ENCODE measurements at regions not wholly inside any gene's neighbourhood (a gene's known extent, or its start where the extent isn't known, plus 50 kb on each side); places are given as distances from the start of the nearest gene placed in this dataset.

DNA sequence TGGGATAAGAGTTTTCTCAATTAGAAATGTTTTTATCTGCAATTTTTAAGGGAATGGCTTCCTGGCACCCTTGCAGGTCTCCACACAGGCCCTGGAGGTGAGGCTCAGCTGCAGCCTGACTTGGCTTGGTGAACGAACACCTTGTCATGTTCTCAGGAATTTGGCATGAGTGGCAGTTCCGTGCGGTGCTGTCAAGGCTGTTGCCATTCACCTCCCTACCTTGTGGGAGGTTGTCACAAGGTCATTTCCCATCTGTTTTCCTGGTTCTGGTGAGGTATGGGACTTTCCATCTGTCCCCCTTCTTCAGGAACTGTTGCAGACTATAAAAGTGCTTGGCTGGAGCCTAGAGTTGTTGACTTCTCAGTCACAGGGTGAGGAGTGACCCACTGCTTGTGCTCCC is 82.9 kb downstream of the ELOVL4 start:
- ATAC-seq (ENCODE audit: low read depth) (no peak), DNase-seq (ENCODE audit: low spot score) (no peak)
- TF ChIP-seq, protein P1, sequence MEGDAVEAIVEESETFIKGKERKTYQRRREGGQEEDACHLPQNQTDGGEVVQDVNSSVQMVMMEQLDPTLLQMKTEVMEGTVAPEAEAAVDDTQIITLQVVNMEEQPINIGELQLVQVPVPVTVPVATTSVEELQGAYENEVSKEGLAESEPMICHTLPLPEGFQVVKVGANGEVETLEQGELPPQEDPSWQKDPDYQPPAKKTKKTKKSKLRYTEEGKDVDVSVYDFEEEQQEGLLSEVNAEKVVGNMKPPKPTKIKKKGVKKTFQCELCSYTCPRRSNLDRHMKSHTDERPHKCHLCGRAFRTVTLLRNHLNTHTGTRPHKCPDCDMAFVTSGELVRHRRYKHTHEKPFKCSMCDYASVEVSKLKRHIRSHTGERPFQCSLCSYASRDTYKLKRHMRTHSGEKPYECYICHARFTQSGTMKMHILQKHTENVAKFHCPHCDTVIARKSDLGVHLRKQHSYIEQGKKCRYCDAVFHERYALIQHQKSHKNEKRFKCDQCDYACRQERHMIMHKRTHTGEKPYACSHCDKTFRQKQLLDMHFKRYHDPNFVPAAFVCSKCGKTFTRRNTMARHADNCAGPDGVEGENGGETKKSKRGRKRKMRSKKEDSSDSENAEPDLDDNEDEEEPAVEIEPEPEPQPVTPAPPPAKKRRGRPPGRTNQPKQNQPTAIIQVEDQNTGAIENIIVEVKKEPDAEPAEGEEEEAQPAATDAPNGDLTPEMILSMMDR (IDR thresholded peaks at IDR 0.05; ENCODE audit: poor library complexity, severe bottlenecking) = no peak
- no peaks in the 10 kb centered on the region for H3K9me3 ChIP-seq (ENCODE audit: severe bottlenecking)
- H3K4me1 ChIP-seq (ENCODE audit: insufficient read depth, poor library complexity, severe bottlenecking) = peaks cover 1% of the 10 kb centered on the region
- H3K4me3 ChIP-seq (ENCODE audit: severe bottlenecking) = no peak overlapping the region
- H3K27ac ChIP-seq (ENCODE audit: poor library complexity, severe bottlenecking) = no peak overlapping the region
- no peaks in the 10 kb centered on the region for H3K36me3 ChIP-seq (ENCODE audit: low read depth)
- H3K27me3 ChIP-seq (ENCODE audit: insufficient read depth, poor library complexity, severe bottlenecking) = no peaks in the 10 kb centered on the region

DNA sequence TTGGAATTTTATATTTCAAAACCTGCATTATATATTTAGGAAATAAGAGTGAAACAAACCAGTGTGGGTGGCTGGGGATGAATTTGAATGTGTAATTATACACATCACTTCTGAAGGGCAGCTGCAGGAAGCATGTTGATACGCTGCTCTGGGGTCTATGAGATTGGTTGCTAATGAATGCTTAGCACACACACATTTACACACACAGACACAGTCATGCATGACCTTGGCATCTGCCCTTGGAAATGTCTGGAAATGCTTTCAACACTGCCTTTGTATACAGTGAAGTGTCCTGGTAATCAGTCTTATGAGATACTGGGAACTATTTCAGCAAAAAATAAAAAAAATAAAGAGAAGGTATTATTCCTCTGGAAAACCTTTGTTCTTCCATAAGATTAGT is 83.4 kb downstream of the ELOVL4 start:
- TF ChIP-seq, protein P1 (IDR thresholded peaks at IDR 0.05; ENCODE audit: poor library complexity, severe bottlenecking) = no peak
- H3K9me3 ChIP-seq (ENCODE audit: severe bottlenecking) = no peaks in the 10 kb centered on the region
- no peak overlapping the region for H3K4me3 ChIP-seq (ENCODE audit: severe bottlenecking)
- DNase-seq (ENCODE audit: low spot score) (no peak), ATAC-seq (ENCODE audit: low read depth) (no peak)
- H3K27me3 ChIP-seq (ENCODE audit: insufficient read depth, poor library complexity, severe bottlenecking) = no peaks in the 10 kb centered on the region
- no peak overlapping the region for H3K27ac ChIP-seq (ENCODE audit: poor library complexity, severe bottlenecking)
- H3K4me1 ChIP-seq (ENCODE audit: insufficient read depth, poor library complexity, severe bottlenecking) = no peaks in the 10 kb centered on the region
- H3K36me3 ChIP-seq (ENCODE audit: low read depth) = no peaks in the 10 kb centered on the region

DNA sequence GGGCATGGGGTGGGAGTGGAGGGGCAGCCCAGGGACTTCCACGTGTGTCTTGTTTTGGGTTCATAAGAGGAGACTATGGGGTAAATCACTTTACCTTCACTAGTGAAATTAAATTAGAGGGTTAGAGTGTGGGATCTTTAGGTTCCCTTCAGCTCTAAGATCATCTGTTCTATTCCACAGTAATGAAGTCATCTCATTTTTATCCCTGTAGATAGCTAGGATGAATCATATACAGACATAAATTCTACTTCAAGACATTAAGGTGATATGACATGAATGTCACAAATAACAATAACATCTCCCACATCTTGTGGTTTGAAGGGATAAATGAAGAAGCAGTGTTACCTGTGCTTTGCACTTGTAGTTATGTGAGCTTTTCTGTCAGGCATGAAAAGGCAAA is 83.8 kb downstream of the ELOVL4 start:
- ATAC-seq (ENCODE audit: low read depth) (no peak), DNase-seq (ENCODE audit: low spot score) (no peak)
- no peaks in the 10 kb centered on the region for H3K4me1 ChIP-seq (ENCODE audit: insufficient read depth, poor library complexity, severe bottlenecking)
- no peak overlapping the region for H3K27ac ChIP-seq (ENCODE audit: poor library complexity, severe bottlenecking)
- H3K36me3 ChIP-seq (ENCODE audit: low read depth) = no peaks in the 10 kb centered on the region
- TF ChIP-seq, protein P1 (IDR thresholded peaks at IDR 0.05; ENCODE audit: poor library complexity, severe bottlenecking) = no peak
- no peaks in the 10 kb centered on the region for H3K27me3 ChIP-seq (ENCODE audit: insufficient read depth, poor library complexity, severe bottlenecking)
- no peaks in the 10 kb centered on the region for H3K9me3 ChIP-seq (ENCODE audit: severe bottlenecking)
- H3K4me3 ChIP-seq (ENCODE audit: severe bottlenecking) = no peak overlapping the region

DNA sequence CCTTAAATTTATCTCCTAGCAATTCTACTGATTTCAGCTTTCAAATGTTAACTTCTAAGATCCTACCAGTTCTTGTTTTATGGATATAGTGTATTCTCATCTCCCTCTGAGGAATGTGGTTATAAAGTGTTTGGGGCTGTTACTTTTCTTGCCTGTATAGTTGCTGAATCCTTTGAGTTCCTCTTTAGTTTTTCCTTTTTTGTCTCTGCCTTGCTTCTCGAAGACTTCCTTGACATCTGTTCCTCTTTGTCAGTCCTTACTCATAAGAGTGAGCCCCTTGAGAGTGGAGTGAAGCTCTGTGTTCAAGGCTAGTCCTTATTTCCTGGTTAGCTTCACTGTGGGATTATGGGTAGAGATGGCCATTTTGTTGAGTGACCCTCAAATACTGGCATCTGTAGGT is 84.6 kb downstream of the ELOVL4 start:
- no peaks in the 10 kb centered on the region for H3K4me1 ChIP-seq (ENCODE audit: insufficient read depth, poor library complexity, severe bottlenecking)
- DNase-seq (ENCODE audit: low spot score) (no peak), ATAC-seq (ENCODE audit: low read depth) (no peak)
- no peak overlapping the region for H3K27ac ChIP-seq (ENCODE audit: poor library complexity, severe bottlenecking)
- no peaks in the 10 kb centered on the region for H3K9me3 ChIP-seq (ENCODE audit: severe bottlenecking)
- no peaks in the 10 kb centered on the region for H3K27me3 ChIP-seq (ENCODE audit: insufficient read depth, poor library complexity, severe bottlenecking)
- TF ChIP-seq, protein P1 (IDR thresholded peaks at IDR 0.05; ENCODE audit: poor library complexity, severe bottlenecking) = no peak
- no peak overlapping the region for H3K4me3 ChIP-seq (ENCODE audit: severe bottlenecking)
- no peaks in the 10 kb centered on the region for H3K36me3 ChIP-seq (ENCODE audit: low read depth)

DNA sequence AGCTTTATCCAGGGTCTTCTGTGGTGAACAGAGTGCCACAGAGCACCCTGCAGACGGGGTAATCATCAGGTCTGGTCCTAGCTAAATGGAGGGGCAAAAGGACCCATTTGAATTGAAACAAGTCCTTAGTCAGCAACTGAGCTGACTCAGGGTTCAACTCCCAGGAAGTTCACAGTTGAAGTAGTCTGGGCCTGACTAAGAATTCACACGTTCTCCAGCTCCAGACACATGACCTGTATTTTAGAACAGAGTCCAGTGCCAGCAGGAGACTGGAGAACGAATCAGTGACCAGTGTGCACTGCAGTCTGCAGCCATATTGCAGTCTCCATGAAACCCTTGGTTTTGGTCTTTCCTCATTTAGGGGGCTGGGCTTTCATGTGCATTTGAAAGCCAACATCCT is 85.2 kb downstream of the ELOVL4 start:
- no peak overlapping the region for H3K27ac ChIP-seq (ENCODE audit: poor library complexity, severe bottlenecking)
- no peak overlapping the region for H3K4me3 ChIP-seq (ENCODE audit: severe bottlenecking)
- TF ChIP-seq, protein P1 (IDR thresholded peaks at IDR 0.05; ENCODE audit: poor library complexity, severe bottlenecking) = no peak
- no peaks in the 10 kb centered on the region for H3K36me3 ChIP-seq (ENCODE audit: low read depth)
- no peak for ATAC-seq (ENCODE audit: low read depth)
- no peaks in the 10 kb centered on the region for H3K27me3 ChIP-seq (ENCODE audit: insufficient read depth, poor library complexity, severe bottlenecking)
- H3K9me3 ChIP-seq (ENCODE audit: severe bottlenecking) = no peaks in the 10 kb centered on the region
- no peaks in the 10 kb centered on the region for H3K4me1 ChIP-seq (ENCODE audit: insufficient read depth, poor library complexity, severe bottlenecking)
- no peak for DNase-seq (ENCODE audit: low spot score)
